AG04449 (cell line): ENCODE measurements at regions not wholly inside any gene's neighbourhood (a gene's known extent, or its start where the extent isn't known, plus 50 kb on each side); places are given as distances from the start of the nearest gene placed in this dataset.
"Not testable (repeated sequence)": the region's sequence is repeated elsewhere in the genome, so short reads cannot be mapped to it uniquely, and the experiment has no call there.

Experiments used
- CTCF ChIA-PET: fragments of 350-600 bp; formaldehyde crosslinking; extraction: SDS; loops from one replicate; lab custom pipeline; 2021; ENCODE audit warnings: antibody characterized with exemption; lab: Yijun Ruan, JAX
- POLR2A ChIA-PET: fragments of 400-600, 350-600 bp; formaldehyde crosslinking; extraction: SDS; loops from one replicate; lab custom pipeline; 2020; ENCODE audit warnings: antibody characterized with exemption, inconsistent platforms; lab: Yijun Ruan, JAX
- DNase-seq: peaks from one replicate; pipeline ENCODE4 v3.0.0-alpha.2; 2010; ENCODE audit warnings: low read depth, low spot score
- H3K4me3 ChIP-seq: 2 replicates; pipeline ENCODE4 v1.5.1; 2011; ENCODE audit warnings: low read depth, mild to moderate bottlenecking, control low read depth, low read length
- TF ChIP-seq, protein P1 (sequence below): IDR thresholded peaks from one replicate; pipeline ENCODE4 v1.5.1; 2011; ENCODE audit warnings: mild to moderate bottlenecking, moderate library complexity, low read length, control low read depth, inconsistent platforms; ENCODE audit not compliant: insufficient read depth; ENCODE audit errors: missing control alignments

- ChIA-PET CTCF (no interaction called here), POLR2A (no interaction called here)
- TF ChIP-seq, protein P1, sequence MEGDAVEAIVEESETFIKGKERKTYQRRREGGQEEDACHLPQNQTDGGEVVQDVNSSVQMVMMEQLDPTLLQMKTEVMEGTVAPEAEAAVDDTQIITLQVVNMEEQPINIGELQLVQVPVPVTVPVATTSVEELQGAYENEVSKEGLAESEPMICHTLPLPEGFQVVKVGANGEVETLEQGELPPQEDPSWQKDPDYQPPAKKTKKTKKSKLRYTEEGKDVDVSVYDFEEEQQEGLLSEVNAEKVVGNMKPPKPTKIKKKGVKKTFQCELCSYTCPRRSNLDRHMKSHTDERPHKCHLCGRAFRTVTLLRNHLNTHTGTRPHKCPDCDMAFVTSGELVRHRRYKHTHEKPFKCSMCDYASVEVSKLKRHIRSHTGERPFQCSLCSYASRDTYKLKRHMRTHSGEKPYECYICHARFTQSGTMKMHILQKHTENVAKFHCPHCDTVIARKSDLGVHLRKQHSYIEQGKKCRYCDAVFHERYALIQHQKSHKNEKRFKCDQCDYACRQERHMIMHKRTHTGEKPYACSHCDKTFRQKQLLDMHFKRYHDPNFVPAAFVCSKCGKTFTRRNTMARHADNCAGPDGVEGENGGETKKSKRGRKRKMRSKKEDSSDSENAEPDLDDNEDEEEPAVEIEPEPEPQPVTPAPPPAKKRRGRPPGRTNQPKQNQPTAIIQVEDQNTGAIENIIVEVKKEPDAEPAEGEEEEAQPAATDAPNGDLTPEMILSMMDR, result no peak
- no peak overlapping the region for H3K4me3 ChIP-seq
- no peak for DNase-seq
Measured at GRCh38 chr14:105908481-105908911, 382.1 kb downstream of the TMEM121 start.

DNA sequence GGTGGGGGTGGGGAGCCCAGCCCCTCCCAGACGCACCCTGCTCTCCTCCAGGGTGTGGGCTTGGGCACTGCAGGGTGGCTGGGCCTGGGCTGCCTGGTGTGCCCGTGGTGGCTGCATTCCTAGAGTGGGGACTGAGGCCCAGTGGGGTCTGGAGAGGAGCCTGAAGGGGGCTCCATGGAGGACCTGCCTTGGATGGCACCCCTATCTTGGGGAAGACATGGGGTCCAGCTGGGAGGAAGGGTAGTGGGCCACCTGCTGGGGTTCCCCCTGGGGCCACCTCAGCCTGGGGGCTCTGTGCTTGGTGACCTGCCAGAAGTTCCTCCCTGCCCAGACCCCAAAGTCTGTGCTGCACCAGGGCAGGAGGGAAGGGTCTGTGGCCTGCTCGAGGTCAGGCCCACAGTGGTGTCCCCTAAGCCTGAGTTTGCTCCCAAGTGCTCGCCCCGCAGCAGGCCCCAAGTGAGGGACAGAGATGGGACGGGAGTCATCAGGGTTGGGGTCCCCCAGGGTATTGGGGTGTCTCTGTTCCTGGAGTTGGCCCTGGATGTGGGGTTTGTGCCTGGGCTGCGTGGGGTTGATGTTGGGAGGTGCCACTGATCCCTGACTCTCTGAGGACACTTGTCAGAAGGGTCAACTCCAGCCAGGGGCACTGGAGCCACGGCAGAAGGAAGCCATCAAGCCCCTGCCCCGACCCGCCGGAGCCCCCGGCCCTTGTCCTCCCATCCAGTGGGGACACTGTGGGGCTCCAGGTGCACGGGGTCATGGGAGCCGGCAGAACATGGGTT, 382.9 kb downstream of the TMEM121 start:
- H3K4me3 ChIP-seq, result no peak overlapping the region
- ChIA-PET CTCF (no interaction called here), POLR2A (no interaction called here)
- TF ChIP-seq, protein P1, result no peak
- no peak for DNase-seq

DNA sequence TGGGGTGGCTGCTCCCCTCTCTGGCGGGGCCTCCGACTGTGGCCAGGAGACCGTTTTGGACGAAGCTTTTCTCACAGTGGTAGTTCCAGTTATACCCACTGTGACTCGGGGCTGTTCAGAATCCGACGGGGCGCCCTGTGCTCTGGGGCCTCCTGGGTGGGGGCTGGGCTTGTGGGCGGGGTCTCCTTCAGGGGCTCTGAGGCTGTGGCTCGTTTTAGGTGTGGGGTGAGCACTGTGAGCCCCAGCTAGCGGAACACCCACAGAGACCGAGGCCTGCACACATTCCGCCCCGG, 383.4 kb downstream of the TMEM121 start:
- CTCF ChIA-PET, POLR2A ChIA-PET, H3K4me3 ChIP-seq, DNase-seq: not testable (repeated sequence)

DNA sequence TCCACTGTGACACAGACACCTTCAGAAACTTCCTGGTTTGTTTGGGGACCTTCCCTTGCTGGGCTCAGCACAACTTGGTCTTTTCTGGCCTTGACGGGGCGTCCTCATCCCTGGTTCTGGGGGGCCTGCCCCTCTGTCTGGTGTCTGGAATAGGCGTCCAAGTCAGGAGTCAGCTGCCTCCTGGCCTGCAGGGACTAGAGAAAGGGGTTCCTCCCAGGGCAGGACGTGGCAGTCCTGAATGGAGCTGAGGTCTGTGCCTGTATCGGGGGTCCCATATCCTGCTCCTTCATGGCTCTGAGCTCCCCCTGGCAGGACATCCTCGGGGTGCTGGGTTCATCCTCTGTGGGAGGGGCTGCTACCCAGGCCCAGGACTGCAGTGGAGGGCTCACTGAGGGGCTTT, 384.0 kb downstream of the TMEM121 start:
- ChIA-PET CTCF (no interaction called here), POLR2A (no interaction called here)
- TF ChIP-seq, protein P1, result no peak
- DNase-seq, result no peak
- no peak overlapping the region for H3K4me3 ChIP-seq

GRCh38 chr14:105911006-105911847, 384.8 kb downstream of the TMEM121 start:
- no peak for DNase-seq
- CTCF ChIA-PET, result no interaction called here
- no peak overlapping the region for H3K4me3 ChIP-seq
- TF ChIP-seq, protein P1, result no peak
- POLR2A ChIA-PET, result no interaction called here

- DNase-seq, POLR2A ChIA-PET, H3K4me3 ChIP-seq, CTCF ChIA-PET: not testable (repeated sequence)
Measured at GRCh38 chr14:105911848-105912292, 385.5 kb downstream of the TMEM121 start.

DNA sequence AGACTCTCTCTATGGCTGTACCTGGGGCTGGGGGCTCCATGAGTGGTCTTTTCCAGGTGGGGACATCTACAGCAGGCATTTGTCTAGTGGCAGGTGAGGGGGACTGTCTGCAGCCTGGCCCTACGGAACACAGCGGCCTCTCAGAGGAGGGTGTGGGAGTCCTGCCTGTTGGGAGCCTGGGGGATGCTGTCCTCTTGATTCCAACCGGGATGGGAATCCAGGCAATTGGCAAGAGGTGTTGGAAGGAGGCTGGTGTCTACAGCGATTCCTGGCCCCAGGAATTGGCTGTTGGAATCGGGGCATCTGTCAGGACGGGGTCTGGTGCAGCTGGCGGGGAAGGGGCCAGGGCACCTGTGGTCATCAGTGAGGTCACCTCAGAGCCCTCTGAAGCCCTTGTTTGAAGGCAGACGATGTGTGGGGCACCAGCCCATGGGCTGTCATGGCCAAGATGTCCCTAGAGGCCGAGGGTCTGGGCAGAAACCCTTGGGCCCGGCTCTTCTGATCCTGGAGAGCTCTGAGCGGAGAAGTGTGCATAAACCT, 386.3 kb downstream of the TMEM121 start:
- ChIA-PET POLR2A (no interaction called here), CTCF (no interaction called here)
- no peak for DNase-seq
- TF ChIP-seq, protein P1, result no peak
- H3K4me3 ChIP-seq, result no peak overlapping the region
